ENCODE measurements at regions not wholly inside any gene's neighbourhood (a gene's known extent, or its start where the extent isn't known, plus 50 kb on each side); places are given as distances from the start of the nearest gene placed in this dataset.

GRCh38 chr22:42196454-42196853 lies 65.8 kb upstream of the CYP2D6 start:
- intact Hi-C loops (cut with DNase I): no loop called here
- no peak overlapping the region for H3K4me3 ChIP-seq
- TF ChIP-seq POLR2A (IDR thresholded peaks at IDR 0.05): no peak
- TF ChIP-seq, protein P1, sequence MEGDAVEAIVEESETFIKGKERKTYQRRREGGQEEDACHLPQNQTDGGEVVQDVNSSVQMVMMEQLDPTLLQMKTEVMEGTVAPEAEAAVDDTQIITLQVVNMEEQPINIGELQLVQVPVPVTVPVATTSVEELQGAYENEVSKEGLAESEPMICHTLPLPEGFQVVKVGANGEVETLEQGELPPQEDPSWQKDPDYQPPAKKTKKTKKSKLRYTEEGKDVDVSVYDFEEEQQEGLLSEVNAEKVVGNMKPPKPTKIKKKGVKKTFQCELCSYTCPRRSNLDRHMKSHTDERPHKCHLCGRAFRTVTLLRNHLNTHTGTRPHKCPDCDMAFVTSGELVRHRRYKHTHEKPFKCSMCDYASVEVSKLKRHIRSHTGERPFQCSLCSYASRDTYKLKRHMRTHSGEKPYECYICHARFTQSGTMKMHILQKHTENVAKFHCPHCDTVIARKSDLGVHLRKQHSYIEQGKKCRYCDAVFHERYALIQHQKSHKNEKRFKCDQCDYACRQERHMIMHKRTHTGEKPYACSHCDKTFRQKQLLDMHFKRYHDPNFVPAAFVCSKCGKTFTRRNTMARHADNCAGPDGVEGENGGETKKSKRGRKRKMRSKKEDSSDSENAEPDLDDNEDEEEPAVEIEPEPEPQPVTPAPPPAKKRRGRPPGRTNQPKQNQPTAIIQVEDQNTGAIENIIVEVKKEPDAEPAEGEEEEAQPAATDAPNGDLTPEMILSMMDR (IDR thresholded peaks at IDR 0.05): no peak

GRCh38 chr22:42194953-42195352 lies 64.3 kb upstream of the CYP2D6 start:
- no peak for TF ChIP-seq POLR2A (IDR thresholded peaks at IDR 0.05)
- TF ChIP-seq, protein P1 (IDR thresholded peaks at IDR 0.05): no peak
- Histone ChIP-seq H3K36me3 (no peaks in the 10 kb centered on the region), H3K9me3 (no peaks in the 10 kb centered on the region), H3K27me3 (no peaks in the 10 kb centered on the region), H3K27ac (peak overlapping the region in 3 of 4 donors; percentile 44 to 76 (median 59)), H3K4me3 (no peak overlapping the region), H3K4me1 (peaks cover 7 to 57% (median 26%) of the 10 kb centered on the region in 3 donors)
- intact Hi-C loops (cut with DNase I): no loop called here
- no peak for DNase-seq

More at GRCh38 chr22:42196454-42196853, 65.8 kb upstream of the CYP2D6 start:
- 90 to 96% methylated on average over 2 of the region's 2 CpGs for WGBS, 2 donors
- peaks cover 0 to 9% (median 0%) of the 10 kb centered on the region in 3 donors for H3K36me3 ChIP-seq
- DNase-seq: no peak
- H3K27ac ChIP-seq: peak overlapping the region in 2 of 4 donors; percentile 56 to 76
- H3K27me3 ChIP-seq: no peaks in the 10 kb centered on the region
- H3K9me3 ChIP-seq: no peaks in the 10 kb centered on the region
- peaks cover 7 to 52% (median 23%) of the 10 kb centered on the region in 3 donors for H3K4me1 ChIP-seq

DNA sequence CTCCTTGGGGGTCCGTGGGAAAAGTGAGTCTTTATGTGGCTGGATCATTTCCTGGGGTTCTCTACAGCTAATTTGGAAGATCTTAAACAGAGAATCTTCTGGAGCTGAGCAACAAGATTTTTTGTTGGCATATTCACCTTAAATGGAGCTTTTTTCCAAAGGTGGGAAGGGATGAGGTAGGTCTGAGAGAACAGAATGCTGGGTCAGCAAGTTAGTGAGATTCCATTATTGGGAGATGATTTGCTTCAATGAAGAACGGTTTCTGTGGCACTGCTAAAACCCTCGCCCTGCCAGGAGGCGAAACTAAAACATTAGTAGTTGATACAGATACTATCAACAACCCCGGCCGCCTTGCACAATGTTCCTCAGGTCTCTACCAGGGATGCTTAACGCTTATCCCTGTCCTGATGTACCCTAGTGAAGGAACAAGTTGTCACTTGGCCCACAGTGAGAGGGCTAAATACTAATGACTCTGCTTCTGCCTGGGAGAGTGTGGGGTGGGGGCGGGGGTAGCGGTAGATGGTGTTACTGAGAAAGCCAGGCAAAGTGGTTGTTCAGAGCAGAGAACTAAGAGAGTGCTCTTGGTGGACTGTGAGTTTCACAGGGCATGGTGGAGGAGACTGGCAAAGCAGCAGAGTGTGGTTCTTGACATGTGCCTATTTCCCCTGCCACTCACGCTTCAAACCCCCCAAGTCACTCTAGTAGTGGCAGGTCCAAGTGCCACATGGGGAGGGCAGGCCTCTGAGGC lies 63.7 kb upstream of the CYP2D6 start:
- Histone ChIP-seq H3K9me3 (no peaks in the 10 kb centered on the region), H3K4me3 (no peak overlapping the region), H3K27ac (peak overlapping the region in 3 of 4 donors; percentile 44 to 76 (median 59)), H3K4me1 (peaks cover 7 to 64% (median 26%) of the 10 kb centered on the region in 3 donors), H3K27me3 (no peaks in the 10 kb centered on the region), H3K36me3 (no peaks in the 10 kb centered on the region)
- DNase-seq: no peak
- intact Hi-C loops (cut with DNase I): no loop called here
- no peak for TF ChIP-seq POLR2A (IDR thresholded peaks at IDR 0.05)
- TF ChIP-seq, protein P1 (IDR thresholded peaks at IDR 0.05): no peak
- WGBS, 2 donors: 89 to 92% methylated on average over 9 to 10 of the region's 10 CpGs

- DNase-seq: no peak
- H3K4me3 ChIP-seq: no peak overlapping the region
- H3K9me3 ChIP-seq: no peaks in the 10 kb centered on the region
- intact Hi-C loops (cut with DNase I): no loop called here
- no peaks in the 10 kb centered on the region for H3K36me3 ChIP-seq
- H3K27me3 ChIP-seq: no peaks in the 10 kb centered on the region
- peak overlapping the region in 2 of 4 donors; percentile 24 to 76 for H3K27ac ChIP-seq
- WGBS, 2 donors: 36 to 68% methylated on average over 3 of the region's 3 CpGs
- H3K4me1 ChIP-seq: peaks cover 7 to 78% (median 33%) of the 10 kb centered on the region in 3 donors
- TF ChIP-seq, protein P1 (IDR thresholded peaks at IDR 0.05): no peak
- TF ChIP-seq POLR2A (IDR thresholded peaks at IDR 0.05): no peak
Measured at GRCh38 chr22:42192547-42192946, 61.9 kb upstream of the CYP2D6 start.

DNA sequence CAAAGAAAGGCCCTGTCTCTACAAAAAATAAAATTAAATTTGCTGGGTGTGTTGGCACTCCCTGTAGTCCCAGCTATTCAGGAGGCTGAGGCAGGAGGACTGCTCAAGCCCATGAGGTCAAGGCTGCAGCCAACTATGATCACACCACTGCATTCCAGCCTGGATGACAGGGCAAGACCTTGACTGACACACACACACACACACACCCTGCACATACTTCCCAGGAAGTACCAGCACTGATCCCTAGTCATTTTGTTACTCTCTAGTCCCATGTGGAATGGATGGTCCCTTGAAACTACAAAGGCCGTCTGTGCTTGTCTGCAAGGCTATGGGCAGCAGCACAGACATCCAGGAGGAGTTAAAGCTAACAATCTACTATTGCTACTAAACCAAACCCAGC lies 59.7 kb upstream of the CYP2D6 start:
- no peaks in the 10 kb centered on the region for H3K27me3 ChIP-seq
- WGBS, 2 donors: 75 to 90% methylated on average over 1 of the region's 1 CpG
- peaks cover 3 to 70% (median 33%) of the 10 kb centered on the region in 3 donors for H3K4me1 ChIP-seq
- no peak overlapping the region for H3K4me3 ChIP-seq
- intact Hi-C loops (cut with DNase I): no loop called here
- DNase-seq: no peak
- TF ChIP-seq, protein P1 (IDR thresholded peaks at IDR 0.05): no peak
- TF ChIP-seq POLR2A (IDR thresholded peaks at IDR 0.05): no peak
- peak overlapping the region in 2 of 4 donors; percentile 44 to 52 for H3K27ac ChIP-seq
- H3K36me3 ChIP-seq: no peaks in the 10 kb centered on the region
- no peaks in the 10 kb centered on the region for H3K9me3 ChIP-seq

All from esophagus squamous epithelium (tissue), 5 donors.